GF-D8 (cell line): ENCODE measurements at regions not wholly inside any gene's neighbourhood (a gene's known extent, or its start where the extent isn't known, plus 50 kb on each side); places are given as distances from the start of the nearest gene placed in this dataset.

Source experiments
- DNase-seq: peaks from one replicate; lab custom pipeline; 2025; lab: John Stamatoyannopoulos, UW

GRCh38 chr12:92349635-92350034 lies 204.0 kb upstream of the BTG1 start:
- no peak for DNase-seq

DNA sequence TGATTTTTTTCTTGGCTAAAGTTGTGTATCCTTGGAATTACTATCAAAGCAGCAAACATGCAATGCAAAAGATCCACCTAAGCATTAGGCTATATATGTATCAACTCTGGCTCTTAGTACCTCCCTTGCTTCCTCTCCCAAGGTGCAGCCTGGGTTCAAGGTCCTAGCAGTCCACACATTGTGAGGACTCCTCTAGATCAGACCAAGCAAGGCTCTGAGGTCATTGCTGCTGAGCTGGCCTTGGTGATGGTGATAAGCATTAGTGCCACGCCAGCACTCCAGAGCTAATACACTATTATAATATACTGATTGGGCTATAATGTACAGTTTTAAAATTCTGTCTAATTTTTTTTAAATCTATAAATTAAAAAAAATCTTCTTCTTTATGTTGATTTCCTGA lies 196.9 kb upstream of the BTG1 start:
- no peak for DNase-seq

DNA sequence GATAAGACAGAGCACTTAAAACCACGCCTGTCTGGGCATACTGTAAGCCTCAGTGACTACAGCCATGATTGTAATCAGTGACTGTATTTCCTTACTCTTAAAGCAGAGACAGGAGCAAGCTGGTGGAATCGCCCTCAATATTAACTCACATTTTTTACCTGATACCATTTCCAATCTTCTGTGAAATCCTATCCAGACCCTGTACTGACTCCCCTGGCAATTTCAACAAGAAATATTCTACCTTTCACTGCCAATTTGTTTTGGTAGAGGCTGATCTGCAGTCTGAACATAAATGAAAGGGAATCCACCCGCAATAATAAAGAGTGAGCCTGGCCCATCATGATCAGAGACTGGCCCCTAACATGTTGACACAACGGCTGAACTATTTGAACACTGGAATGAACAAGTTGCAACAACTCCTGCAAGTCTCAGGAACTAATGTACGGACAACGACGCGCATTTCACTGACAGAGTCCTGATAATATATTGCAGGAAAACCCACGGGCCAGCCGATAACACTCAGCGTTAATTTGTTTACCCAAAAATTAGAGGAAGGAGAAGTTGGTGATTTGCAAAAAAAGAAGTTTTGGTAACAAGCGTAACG lies 195.5 kb upstream of the BTG1 start:
- no peak for DNase-seq

DNA sequence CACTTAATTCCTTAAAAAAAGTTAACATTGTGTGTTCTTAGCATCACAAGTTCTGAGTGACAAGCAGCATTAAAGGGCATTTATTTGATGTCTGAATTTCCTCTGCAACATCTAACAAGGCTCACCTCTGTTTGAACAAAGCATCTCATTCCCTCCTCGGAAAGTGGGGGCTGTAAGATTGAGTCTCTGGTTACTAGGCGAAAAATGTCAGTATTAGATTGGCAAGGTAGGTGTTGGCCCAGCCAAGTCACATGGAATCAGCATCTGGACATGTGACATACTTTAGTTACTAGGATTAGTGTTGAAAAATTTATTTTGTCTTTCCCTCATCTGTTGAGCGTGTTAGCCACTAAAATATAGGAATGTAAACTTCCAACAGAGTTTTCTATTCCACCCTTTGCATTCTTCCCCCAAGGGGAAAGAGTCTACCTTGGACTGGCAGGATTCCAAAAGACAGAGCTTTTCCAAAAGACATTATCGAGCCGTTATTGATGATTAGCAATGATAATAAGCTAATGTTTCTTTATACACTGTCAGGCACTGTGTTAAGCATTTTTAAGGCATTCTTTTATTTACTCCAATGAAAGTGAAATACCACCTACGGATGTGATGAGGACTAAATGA lies 194.9 kb upstream of the BTG1 start:
- DNase-seq = no peak

- DNase-seq = no peak
Observed at GRCh38 chr12:92340003-92340402, 194.4 kb upstream of the BTG1 start.

DNA sequence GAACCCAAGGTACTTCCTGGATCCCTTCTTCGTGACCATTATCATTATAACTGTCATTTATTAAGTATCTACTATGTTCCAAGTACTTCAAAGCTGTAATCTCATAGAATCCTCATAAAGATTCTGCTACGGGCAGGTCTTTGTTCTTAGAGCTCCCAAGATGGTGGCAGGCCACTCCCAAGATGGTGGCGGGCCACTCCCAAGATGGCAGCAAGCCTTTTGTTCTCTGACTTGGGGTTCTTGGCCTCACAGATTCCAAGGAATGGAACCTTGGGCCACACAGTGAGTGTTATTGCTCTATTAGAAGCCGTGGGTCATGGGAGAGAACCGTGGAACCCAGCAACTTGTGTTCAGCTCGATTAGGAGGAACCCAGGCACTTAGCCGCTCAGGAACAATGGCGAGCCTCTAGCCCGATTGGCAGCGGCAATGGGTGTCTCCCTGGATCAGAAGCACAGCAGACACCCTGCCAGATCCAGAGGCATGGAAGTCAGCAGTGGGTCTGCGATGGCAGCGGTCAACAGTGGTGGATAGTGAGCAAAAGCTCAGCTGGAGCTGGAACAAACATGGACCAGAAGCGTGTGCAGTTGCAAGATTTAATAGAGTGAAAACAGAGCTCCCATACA lies 193.7 kb upstream of the BTG1 start:
- no peak for DNase-seq

- DNase-seq = no peak
Observed at GRCh38 chr12:92338671-92339070, 193.0 kb upstream of the BTG1 start.

- DNase-seq = no peak
Observed at GRCh38 chr12:92338102-92338501, 192.5 kb upstream of the BTG1 start.

- DNase-seq = no peak
Observed at GRCh38 chr12:92337128-92337527, 191.5 kb upstream of the BTG1 start.

DNA sequence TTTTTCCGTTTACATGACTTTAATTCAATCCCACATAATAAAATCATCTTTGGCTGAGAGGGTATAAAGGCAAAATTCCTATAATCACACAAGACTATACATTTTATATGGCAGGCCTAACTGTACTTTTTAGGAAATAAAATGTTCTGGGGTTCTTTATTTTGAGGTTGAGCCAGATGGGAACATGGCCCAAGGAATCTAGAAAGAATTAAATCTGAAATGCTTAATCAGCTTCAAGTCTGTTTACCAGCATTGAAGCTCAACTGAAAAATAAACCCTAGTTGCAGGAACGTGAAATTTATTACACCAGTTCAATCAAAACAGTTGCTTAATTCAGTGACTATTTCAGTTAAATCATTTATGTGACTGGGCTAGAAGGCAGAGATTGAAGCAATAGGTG lies 191.0 kb upstream of the BTG1 start:
- no peak for DNase-seq

- no peak for DNase-seq
Observed at GRCh38 chr12:92335831-92336230, 190.2 kb upstream of the BTG1 start.

DNA sequence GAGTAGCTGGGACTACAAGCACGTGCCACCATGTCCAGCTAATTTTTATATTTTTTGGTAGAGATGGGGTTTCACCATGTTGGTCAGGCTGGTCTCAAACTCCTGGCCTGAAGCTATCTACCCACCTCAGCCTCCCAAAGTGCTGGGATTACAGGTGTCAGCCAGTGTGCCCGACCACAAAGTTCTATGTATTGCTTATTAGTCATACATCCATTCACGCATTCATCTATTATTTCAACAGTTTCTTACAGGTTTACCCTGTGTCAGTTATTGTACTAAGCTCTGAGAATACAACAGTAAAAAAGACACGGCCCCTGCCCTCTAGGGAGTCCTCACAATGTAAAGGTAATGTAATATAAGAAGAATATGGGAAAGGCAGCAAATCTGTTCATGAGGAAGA lies 188.9 kb upstream of the BTG1 start:
- no peak for DNase-seq

GRCh38 chr12:92332552-92332951 lies 186.9 kb upstream of the BTG1 start:
- no peak for DNase-seq

DNA sequence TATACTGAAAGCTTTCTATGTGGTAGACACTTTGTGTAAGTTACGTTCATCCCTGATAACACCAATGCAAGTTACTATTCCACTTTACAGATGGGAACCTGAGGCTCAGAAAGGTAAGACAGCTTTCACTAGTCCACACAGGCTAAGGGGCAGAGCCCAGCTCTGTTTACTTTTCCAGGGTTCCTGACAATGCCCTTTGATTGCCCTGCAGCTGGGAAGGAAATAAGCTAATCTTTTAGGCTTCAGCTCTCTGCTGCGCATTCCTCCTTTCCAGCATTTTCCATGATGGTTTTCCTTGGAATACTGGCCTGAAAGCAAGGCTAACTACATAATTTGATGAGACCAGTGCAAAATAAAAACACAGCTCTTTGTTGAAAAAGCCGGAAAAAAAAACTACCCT lies 185.7 kb upstream of the BTG1 start:
- no peak for DNase-seq

DNA sequence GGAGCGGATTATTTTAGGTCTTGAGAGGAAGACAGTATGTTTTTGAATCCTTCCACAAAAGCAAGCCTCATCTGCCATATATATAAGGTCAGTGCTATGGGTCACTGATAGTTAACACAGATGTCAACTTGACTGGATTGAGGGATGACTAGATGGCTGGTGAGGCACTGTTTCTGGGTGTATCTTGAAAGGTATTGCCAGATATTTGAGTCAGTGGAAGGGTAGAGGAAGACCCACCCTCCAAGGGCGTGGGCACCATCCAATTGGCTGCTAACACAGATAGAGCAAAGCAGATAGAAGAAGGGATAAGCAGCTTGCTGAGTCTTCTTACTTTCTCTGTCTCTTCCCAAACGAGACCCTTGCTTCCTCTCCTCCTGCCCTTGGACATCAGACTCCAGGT lies 185.0 kb upstream of the BTG1 start:
- no peak for DNase-seq

GRCh38 chr12:92326877-92327276 lies 181.2 kb upstream of the BTG1 start:
- no peak for DNase-seq

GRCh38 chr12:92324849-92325500 lies 179.3 kb upstream of the BTG1 start:
- DNase-seq = no peak

- DNase-seq = no peak
Observed at GRCh38 chr12:92312463-92312964, 166.9 kb upstream of the BTG1 start.

GRCh38 chr12:92304371-92305055 lies 158.9 kb upstream of the BTG1 start:
- no peak for DNase-seq

- no peak for DNase-seq
Observed at GRCh38 chr12:92302041-92302829, 156.6 kb upstream of the BTG1 start.

GRCh38 chr12:92301356-92301755 lies 155.7 kb upstream of the BTG1 start:
- DNase-seq = no peak

GRCh38 chr12:92300777-92301176 lies 155.1 kb upstream of the BTG1 start:
- no peak for DNase-seq
